Common myeloid progenitor, CD34-positive (primary cell): ENCODE measurements at regions not wholly inside any gene's neighbourhood (a gene's known extent, or its start where the extent isn't known, plus 50 kb on each side); places are given as distances from the start of the nearest gene placed in this dataset.

Experiments used
- CTCF ChIA-PET: fragments of 350-600 bp; sonication (Branson Sonifier 250); formaldehyde crosslinking; loops from one replicate; lab custom pipeline; 2021; ENCODE audit warnings: antibody characterized with exemption; lab: Charles Lee
- POLR2A ChIA-PET: fragments of 350-600 bp; sonication (Branson Sonifier 250); formaldehyde crosslinking; loops from one replicate; lab custom pipeline; 2021; ENCODE audit warnings: antibody characterized with exemption; lab: Charles Lee
- DNase-seq, 3 donors: peaks; one replicate each; pipeline versions ENCODE4 v3.0.0 to v3.0.0-alpha.2; 2013
- H3K27ac ChIP-seq, 2 experiments: 1 replicate in 1 of 2; 2 replicates in 1 of 2; pipeline ENCODE4 v1.7.0; 2013; ENCODE audit warnings: inconsistent platforms in 2 of 2, low read length in 2 of 2, mild to moderate bottlenecking in 2 of 2, low read depth in 1 of 2, moderate library complexity in 1 of 2; ENCODE audit not compliant: severe bottlenecking in 2 of 2, insufficient read depth in 1 of 2, poor library complexity in 1 of 2
- H3K27me3 ChIP-seq, 5 experiments: replicated peaks in 2 of 5; 1 replicate in 3 of 5; 2 replicates in 2 of 5; pipeline versions ENCODE4 v1.6.1 to v1.7.0; 2013; ENCODE audit warnings: low read length in 4 of 5, mild to moderate bottlenecking in 2 of 5, moderate library complexity in 2 of 5, inconsistent platforms in 1 of 5; ENCODE audit not compliant: insufficient read depth in 5 of 5, control insufficient read depth in 4 of 5
- H3K36me3 ChIP-seq, 4 experiments: 1 replicate in 2 of 4; 2 replicates in 2 of 4; pipeline versions ENCODE4 v1.6.1 to v1.7.0; 2013; ENCODE audit warnings: low read length in 3 of 4, control low read depth in 1 of 4, mild to moderate bottlenecking in 1 of 4; ENCODE audit not compliant: control insufficient read depth in 4 of 4, insufficient read depth in 4 of 4
- H3K4me1 ChIP-seq, 4 experiments: 1 replicate in 3 of 4; 2 replicates in 1 of 4; pipeline versions ENCODE4 v1.6.1 to v1.7.1; 2013; ENCODE audit warnings: low read length in 3 of 4, mild to moderate bottlenecking in 3 of 4, control low read depth in 1 of 4, inconsistent platforms in 1 of 4, moderate library complexity in 1 of 4; ENCODE audit not compliant: control insufficient read depth in 4 of 4, insufficient read depth in 4 of 4; ENCODE audit errors: control extremely low read depth in 1 of 4
- H3K4me3 ChIP-seq, 7 experiments: 1 replicate in 4 of 7; 2 replicates in 3 of 7; pipeline versions ENCODE4 v1.5.1 to v1.7.0; 2013; ENCODE audit warnings: mild to moderate bottlenecking in 7 of 7, low read length in 6 of 7, moderate library complexity in 6 of 7, inconsistent platforms in 2 of 7, low read depth in 2 of 7, control low read depth in 1 of 7; ENCODE audit not compliant: insufficient read depth in 4 of 7, control insufficient read depth in 1 of 7; ENCODE audit errors: extremely low read depth in 1 of 7
- H3K9me3 ChIP-seq, 5 experiments: 1 replicate in 4 of 5; 2 replicates in 1 of 5; pipeline versions ENCODE4 v1.6.1 to v1.7.1; 2013; ENCODE audit warnings: low read length in 4 of 5, mild to moderate bottlenecking in 2 of 5, inconsistent platforms in 1 of 5, low read depth in 1 of 5, moderate library complexity in 1 of 5; ENCODE audit not compliant: control insufficient read depth in 4 of 5, insufficient read depth in 2 of 5; ENCODE audit errors: control extremely low read depth in 1 of 5
- WGBS: methylation state at CpG from one replicate; pipeline ENCODE4 v1.1.5; 2013; ENCODE audit not compliant: insufficient coverage; 5-methylcytosine and 5-hydroxymethylcytosine counted together

DNA sequence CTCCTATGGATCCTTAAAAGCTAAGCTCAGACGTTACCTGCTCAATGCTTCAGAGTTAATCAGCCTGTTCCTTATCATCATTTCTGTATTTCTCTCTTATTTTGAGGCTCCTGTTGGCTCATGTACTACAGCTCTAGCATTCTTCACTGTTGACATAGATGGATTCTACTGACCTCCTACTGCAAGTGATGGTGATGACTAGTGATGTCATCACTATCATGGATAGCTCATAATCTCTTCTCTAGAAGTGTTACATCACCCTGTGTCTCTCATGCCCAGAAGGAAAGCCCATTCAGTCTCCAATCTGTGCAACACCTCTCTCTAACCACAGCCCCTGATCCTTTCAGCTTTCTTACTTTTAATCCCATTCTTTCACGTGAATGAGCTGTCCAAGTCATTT lies 168.2 kb upstream of the DPT start:
- H3K4me1 ChIP-seq = no peaks in the 10 kb centered on the region
- CTCF ChIA-PET = no interaction called here
- no peak for DNase-seq
- H3K4me3 ChIP-seq = no peak overlapping the region
- H3K36me3 ChIP-seq = no peaks in the 10 kb centered on the region
- peaks cover 2 to 42% (median 13%) of the 10 kb centered on the region in 5 experiments for H3K27me3 ChIP-seq
- WGBS = 87% methylated on average over 2 of the region's 2 CpGs
- POLR2A ChIA-PET = no interaction called here
- H3K27ac ChIP-seq = no peak overlapping the region
- peaks cover 0 to 1% (median 0%) of the 10 kb centered on the region in 5 experiments for H3K9me3 ChIP-seq

- WGBS = no CpG with 5 or more reads among the region's 2 CpGs
- H3K4me1 ChIP-seq = peaks cover 0 to 10% (median 1%) of the 10 kb centered on the region in 4 experiments
- H3K4me3 ChIP-seq = no peak overlapping the region
- no peak for DNase-seq
- CTCF ChIA-PET = interaction anchor here (0.6 kb wide), 1 partner anchor 51 kb away, joined by 3 read pairs; no protein-coding TSS in a partner anchor
- peaks cover 0 to 51% (median 12%) of the 10 kb centered on the region in 5 experiments for H3K27me3 ChIP-seq
- H3K27ac ChIP-seq = no peak overlapping the region
- peaks cover 0 to 1% (median 0%) of the 10 kb centered on the region in 5 experiments for H3K9me3 ChIP-seq
- no peaks in the 10 kb centered on the region for H3K36me3 ChIP-seq
- POLR2A ChIA-PET = no interaction called here
Observed at GRCh38 chr1:168903237-168903830, 174.3 kb upstream of the DPT start.

- Histone ChIP-seq H3K4me1 (peaks cover 0 to 10% (median 1%) of the 10 kb centered on the region in 4 experiments), H3K27me3 (peaks cover 0 to 68% (median 13%) of the 10 kb centered on the region in 5 experiments), H3K9me3 (no peaks in the 10 kb centered on the region), H3K27ac (no peak overlapping the region), H3K36me3 (no peaks in the 10 kb centered on the region), H3K4me3 (no peak overlapping the region)
- CTCF ChIA-PET = no interaction called here
- POLR2A ChIA-PET = no interaction called here
- no CpG with 5 or more reads among the region's 2 CpGs for WGBS
- no peak for DNase-seq
Observed at GRCh38 chr1:168905633-168906032, 176.6 kb upstream of the DPT start.

DNA sequence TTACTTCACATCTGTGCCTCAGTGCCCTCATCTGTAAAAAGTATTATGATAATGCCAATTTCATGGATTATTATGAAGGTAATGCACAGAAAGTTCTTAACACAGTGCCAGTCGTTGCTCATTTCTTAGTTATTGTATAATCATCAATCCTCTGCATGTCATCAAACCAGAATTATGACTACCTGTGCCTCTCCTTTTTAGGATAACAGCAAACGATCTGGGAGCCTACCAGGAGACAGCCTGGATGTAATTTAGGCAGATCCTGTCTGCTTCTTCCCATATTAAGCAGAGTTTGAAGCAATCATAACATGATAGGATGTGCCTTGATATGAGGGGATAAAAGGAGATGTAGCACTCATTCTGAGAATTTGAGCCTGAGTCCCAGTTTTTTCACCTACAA lies 177.4 kb upstream of the DPT start:
- no peak overlapping the region for H3K27ac ChIP-seq
- H3K9me3 ChIP-seq = no peaks in the 10 kb centered on the region
- CTCF ChIA-PET = no interaction called here
- no peaks in the 10 kb centered on the region for H3K36me3 ChIP-seq
- WGBS = 100% methylated on average over 1 of the region's 2 CpGs
- no peak overlapping the region for H3K4me3 ChIP-seq
- peaks cover 0 to 68% (median 9%) of the 10 kb centered on the region in 5 experiments for H3K27me3 ChIP-seq
- POLR2A ChIA-PET = no interaction called here
- DNase-seq = no peak
- peaks cover 0 to 10% (median 1%) of the 10 kb centered on the region in 4 experiments for H3K4me1 ChIP-seq

GRCh38 chr1:168907053-168907452 lies 178.0 kb upstream of the DPT start:
- H3K27ac ChIP-seq = no peak overlapping the region
- H3K4me3 ChIP-seq = no peak overlapping the region
- CTCF ChIA-PET = interaction anchor here (1.1 kb wide), 1 partner anchor 17 kb away, joined by 3 read pairs; no protein-coding TSS in a partner anchor
- POLR2A ChIA-PET = no interaction called here
- 58% methylated on average over 5 of the region's 5 CpGs for WGBS
- no peaks in the 10 kb centered on the region for H3K9me3 ChIP-seq
- H3K4me1 ChIP-seq = peaks cover 0 to 10% (median 1%) of the 10 kb centered on the region in 4 experiments
- peaks cover 0 to 65% (median 9%) of the 10 kb centered on the region in 5 experiments for H3K27me3 ChIP-seq
- H3K36me3 ChIP-seq = no peaks in the 10 kb centered on the region
- DNase-seq = no peak

- Histone ChIP-seq H3K4me1 (peaks cover 0 to 10% (median 1%) of the 10 kb centered on the region in 4 experiments), H3K36me3 (no peaks in the 10 kb centered on the region), H3K9me3 (no peaks in the 10 kb centered on the region), H3K27ac (no peak overlapping the region), H3K27me3 (peaks cover 0 to 61% (median 9%) of the 10 kb centered on the region in 5 experiments), H3K4me3 (no peak overlapping the region)
- no peak for DNase-seq
- CTCF ChIA-PET = interaction anchor here (1.1 kb wide), 1 partner anchor 16 kb away, joined by 3 read pairs; no protein-coding TSS in a partner anchor
- POLR2A ChIA-PET = no interaction called here
Observed at GRCh38 chr1:168907786-168908348, 178.9 kb upstream of the DPT start.

DNA sequence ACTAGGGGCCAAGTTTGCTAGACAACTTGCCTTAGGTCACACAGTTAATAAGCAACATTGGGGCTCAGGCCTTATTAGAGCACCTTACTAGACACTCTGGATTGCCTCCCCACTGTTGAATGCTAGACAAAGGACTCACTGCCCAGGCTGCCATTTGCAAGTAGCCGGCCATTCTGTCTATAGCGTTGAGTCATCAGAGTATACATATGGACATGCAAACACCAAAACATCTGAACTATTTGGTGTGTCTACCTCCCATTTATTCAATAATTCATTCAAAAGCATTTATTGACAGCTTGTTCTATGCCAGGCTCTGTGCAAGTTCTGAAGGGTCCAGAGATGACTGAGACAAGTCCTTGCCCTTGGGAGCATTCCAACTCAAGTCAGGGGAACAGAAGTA lies 181.4 kb upstream of the DPT start:
- WGBS = 83% methylated on average over 2 of the region's 2 CpGs
- POLR2A ChIA-PET = no interaction called here
- no peaks in the 10 kb centered on the region for H3K9me3 ChIP-seq
- CTCF ChIA-PET = no interaction called here
- no peak overlapping the region for H3K4me3 ChIP-seq
- DNase-seq = no peak
- H3K36me3 ChIP-seq = no peaks in the 10 kb centered on the region
- H3K27me3 ChIP-seq = peaks cover 0 to 52% (median 7%) of the 10 kb centered on the region in 5 experiments
- no peak overlapping the region for H3K27ac ChIP-seq
- H3K4me1 ChIP-seq = peaks cover 0 to 10% (median 1%) of the 10 kb centered on the region in 4 experiments
